Vagina (tissue), 2 donors: ENCODE measurements at regions not wholly inside any gene's neighbourhood (a gene's known extent, or its start where the extent isn't known, plus 50 kb on each side); places are given as distances from the start of the nearest gene placed in this dataset.

Experiments used
- POLR2A ChIP-seq, 2 donors: fragments of 450-650 bp; IDR thresholded peaks; one replicate each; pipeline ENCODE4 v1.6.1; 2017; ENCODE audit warnings: antibody characterized with exemption in 2 of 2, mild to moderate bottlenecking in 2 of 2, moderate library complexity in 2 of 2
- POLR2AphosphoS5 ChIP-seq, 2 donors: sonication (generic); formaldehyde crosslinking; IDR thresholded peaks; one replicate each; pipeline ENCODE4 v1.9.0; 2017; ENCODE audit warnings: antibody characterized with exemption in 2 of 2, mild to moderate bottlenecking in 2 of 2, low read depth in 1 of 2; ENCODE audit not compliant: insufficient read depth in 1 of 2
- TF ChIP-seq, protein P1 (sequence below), 3 experiments: fragments of 450-650 bp in 2 of 3; fragments of 200-600 bp in 1 of 3; sonication (generic) in 1 of 3; IDR thresholded peaks; one replicate each; pipeline ENCODE4 v1.5.1; 2017 to 2019; ENCODE audit warnings: antibody characterized with exemption in 3 of 3, mild to moderate bottlenecking in 2 of 3, moderate library complexity in 2 of 3

DNA sequence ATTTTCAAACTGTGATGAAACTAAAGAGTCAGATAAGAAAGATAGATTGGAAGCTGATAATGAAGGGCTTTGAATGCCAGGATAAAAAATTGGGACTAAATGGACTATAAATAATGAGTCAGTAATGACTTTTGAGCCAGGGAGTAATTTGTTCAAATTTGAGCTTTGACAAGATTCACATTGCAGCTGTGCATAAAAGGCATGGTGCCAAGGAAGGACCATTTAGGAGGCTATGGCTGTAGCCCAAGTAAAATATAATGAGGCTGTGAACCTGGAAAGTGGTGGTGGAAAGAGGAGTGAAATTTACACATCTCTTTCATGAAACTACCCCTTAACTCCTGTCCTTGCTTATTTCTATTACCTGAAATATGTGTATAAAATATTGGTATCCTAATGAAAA is 218.5 kb downstream of the SLC6A15 start:
- TF ChIP-seq POLR2A (IDR thresholded peaks at IDR 0.05) (no peak), POLR2AphosphoS5 (IDR thresholded peaks at IDR 0.05; ENCODE audit: insufficient read depth in 1 of 2, low read depth in 1 of 2) (no peak)
- TF ChIP-seq, protein P1, sequence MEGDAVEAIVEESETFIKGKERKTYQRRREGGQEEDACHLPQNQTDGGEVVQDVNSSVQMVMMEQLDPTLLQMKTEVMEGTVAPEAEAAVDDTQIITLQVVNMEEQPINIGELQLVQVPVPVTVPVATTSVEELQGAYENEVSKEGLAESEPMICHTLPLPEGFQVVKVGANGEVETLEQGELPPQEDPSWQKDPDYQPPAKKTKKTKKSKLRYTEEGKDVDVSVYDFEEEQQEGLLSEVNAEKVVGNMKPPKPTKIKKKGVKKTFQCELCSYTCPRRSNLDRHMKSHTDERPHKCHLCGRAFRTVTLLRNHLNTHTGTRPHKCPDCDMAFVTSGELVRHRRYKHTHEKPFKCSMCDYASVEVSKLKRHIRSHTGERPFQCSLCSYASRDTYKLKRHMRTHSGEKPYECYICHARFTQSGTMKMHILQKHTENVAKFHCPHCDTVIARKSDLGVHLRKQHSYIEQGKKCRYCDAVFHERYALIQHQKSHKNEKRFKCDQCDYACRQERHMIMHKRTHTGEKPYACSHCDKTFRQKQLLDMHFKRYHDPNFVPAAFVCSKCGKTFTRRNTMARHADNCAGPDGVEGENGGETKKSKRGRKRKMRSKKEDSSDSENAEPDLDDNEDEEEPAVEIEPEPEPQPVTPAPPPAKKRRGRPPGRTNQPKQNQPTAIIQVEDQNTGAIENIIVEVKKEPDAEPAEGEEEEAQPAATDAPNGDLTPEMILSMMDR (IDR thresholded peaks at IDR 0.05), result no peak
